ENCODE measurements at regions not wholly inside any gene's neighbourhood (a gene's known extent, or its start where the extent isn't known, plus 50 kb on each side); places are given as distances from the start of the nearest gene placed in this dataset.
"Not testable (repeated sequence)": the region's sequence is repeated elsewhere in the genome, so short reads cannot be mapped to it uniquely, and the experiment has no call there.

DNA sequence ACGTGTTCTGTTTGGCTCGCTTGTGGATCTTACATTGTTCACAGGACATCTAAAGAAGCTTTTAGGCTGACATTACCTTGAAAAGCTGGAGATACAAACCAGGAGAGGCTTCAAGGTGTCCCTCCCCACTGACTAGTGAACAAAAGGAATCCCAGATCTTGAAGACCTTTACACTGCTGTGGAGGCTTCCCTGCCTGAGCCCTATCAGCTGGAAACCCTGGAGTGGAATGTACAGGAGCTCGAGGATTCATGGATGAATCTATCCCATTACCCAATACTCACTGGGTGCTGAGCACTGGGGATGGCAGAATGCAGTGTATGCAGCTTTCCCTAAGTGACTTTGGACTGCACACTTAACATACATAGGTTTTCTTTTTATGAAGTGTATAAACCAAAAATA lies 82.3 kb upstream of the MFGE8 start:
- no peak for DNase-seq (ENCODE audit: low spot score)

DNA sequence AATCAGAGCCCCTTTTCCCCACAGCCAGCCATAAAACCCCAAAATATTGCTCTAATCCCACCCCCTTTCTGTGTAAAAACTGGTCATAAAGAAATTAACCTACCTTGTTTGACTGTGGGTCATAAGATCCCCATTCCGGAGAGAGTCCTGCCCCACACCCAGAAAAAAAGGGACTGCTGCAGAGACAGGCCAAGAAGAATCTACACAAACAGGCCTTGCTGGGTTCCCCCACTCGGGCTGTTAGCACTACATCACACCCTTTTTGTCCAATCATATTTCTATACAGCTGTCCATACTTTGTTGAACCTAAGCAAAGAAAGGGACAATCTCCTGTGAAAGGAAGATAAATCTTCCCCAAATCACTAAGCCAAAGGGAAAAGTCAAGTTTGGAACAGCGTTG lies 84.4 kb upstream of the MFGE8 start:
- DNase-seq (ENCODE audit: low spot score) = no peak

DNA sequence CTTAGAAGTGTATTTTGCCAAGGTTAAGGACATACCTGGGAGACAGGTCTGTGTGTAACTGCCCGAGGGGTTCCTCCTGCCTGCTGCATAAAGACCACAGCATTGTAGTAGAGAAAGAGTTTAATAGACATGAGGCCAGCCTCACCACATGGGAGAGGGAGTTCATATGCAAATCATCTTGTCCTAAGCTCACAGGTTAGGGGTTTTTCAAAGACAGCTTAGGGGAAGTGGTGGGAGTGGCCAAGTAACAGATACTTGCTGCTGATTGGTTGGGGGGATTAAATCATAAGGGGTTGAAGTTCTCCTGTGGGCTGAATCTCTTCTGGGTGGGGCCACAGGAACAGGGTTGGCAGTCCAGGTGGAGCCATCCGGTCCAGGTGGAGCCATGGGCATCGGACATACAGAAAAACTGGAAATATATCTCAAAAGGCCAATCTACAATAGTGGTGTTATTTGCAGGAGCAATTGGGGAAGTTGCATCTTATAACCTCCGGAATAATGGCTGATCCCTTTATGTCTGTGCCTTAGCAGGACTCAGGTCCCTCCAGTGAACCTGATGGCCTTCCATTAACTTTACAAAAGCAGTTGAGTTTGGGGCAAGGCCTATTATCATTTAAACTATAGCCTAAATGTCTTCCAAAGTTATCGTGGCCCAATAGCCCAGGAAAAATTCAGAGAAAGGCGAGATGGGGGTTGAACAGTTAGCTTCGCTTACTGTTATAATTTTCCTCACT lies 86.0 kb upstream of the MFGE8 start:
- no peak for DNase-seq (ENCODE audit: low spot score)

DNA sequence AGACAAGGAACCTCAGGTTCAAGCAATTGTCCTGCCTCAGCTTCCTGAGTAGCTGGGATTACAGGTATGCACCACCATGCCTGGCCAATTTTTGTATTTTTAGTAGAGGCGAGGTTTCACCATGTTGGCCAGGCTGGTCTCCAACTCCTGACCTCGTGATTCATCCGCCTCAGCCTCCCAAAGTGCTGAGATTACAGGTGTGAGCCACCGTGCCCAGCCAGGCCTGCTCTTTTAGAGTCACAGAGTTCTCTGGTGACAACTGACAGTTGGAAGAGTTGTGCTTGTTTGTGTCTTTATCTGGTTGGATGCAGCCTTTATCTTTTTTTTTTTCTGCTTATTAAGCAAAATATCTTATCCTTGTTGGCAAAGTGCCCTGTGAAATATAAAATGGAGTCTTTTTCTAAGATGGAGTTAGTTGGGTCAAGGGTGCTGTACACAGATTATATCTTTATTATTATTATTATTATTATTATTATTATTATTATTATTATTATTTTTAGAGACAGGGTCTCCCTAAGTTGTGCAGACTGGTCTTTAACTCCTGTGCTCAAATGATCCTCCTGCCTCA lies 86.5 kb upstream of the ABHD2 start:
- not testable (repeated sequence) for DNase-seq (ENCODE audit: low spot score)

DNA sequence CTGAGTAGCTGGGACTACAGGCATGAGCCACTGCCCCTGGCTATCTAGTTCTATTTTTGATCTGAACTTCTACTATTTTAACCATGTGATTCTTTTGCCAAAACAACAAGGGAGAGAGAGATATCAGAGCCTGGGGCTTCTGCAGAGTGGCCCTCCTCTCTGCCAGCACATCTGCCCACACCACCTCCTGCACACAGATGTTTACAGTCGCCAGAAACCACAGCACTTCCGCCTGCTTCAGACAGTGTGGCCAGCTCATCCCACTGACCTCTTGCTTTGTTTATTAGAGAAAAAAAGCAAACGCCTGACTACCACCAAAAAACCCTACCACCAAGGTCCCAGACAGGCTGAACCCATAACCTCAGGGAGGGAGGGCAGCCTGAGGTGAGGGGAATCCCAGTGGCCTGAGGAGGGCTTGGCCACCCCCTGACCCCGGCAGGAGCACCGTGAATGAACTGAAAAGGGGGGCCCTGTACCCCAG lies 85.9 kb upstream of the ABHD2 start:
- no peak for DNase-seq (ENCODE audit: low spot score)

DNA sequence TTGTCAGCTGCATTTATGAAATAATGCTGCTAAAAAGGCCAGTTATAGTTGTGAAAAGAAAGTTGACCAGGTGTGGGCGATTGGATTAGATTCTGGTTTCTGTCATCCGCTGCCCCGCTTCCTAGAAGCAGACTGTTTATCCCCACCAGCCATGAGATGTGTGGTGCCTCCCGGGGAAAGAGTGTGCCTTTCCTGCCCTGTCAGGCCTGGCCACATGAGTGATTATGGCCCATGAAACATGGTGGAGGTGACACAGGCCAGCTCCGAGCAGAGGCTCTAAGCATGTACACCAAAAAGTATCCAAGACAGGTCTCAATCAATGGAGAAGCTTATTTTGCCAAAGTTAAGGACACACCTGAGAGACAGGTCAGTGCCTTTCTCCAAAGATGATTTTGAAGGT lies 85.4 kb upstream of the ABHD2 start:
- no peak for DNase-seq (ENCODE audit: low spot score)

DNA sequence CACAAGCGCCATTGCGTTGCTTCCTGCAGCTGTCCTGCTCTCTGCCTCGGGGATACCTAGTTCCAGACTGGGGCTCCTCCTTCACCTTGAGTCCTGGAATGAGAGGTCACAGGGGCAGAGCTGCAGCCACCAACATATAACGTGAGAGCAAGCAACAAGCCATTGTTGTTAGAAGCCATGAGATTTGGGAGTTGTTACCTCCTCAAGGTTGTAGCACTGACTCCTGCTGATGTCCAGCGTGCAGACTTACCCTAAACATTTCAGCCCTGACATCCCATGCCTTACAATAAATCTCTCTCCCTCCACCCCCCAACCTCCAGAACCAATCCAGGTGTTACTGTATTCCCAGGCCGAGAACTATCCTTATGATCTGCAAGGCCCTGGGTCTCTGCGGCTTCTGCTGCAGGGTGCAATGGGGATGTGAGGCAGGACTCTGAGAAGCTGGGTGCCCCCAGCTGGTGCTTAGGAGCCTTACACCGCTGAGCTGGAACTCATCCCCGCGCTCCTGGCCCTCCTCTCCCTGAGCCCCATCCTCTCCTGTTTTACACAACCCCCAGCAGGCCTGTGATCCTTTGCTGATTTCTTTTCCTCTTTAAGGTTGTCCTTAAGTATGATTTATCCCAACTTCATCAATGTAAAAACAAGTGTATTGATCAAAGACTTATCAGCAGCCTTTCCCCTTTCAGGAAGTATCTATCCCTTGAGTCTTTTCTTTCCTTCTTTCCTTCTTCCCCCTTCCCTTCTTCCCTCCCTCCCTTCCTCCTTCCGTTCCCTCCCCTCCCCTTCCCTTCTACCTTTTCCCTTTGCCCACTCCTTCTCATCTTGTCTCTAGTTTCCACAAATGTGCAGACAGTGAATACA lies 84.2 kb upstream of the ABHD2 start:
- no peak for DNase-seq (ENCODE audit: low spot score)

DNA sequence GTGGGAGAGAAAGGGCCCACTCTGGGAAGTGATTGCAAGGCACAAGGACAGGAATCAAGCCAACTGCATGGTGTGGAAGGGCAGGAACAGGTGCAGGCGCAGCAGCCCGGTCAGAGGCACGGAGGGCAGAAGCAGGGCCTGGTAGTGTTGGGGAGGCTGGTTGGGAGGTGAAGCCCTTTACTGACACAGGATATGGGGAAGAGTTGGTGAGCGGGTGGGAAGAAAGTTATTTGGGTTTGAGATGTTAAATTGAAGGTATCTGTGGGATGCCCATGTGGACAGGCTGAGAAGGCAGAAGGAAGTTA lies 83.6 kb upstream of the ABHD2 start:
- no peak for DNase-seq (ENCODE audit: low spot score)

DNA sequence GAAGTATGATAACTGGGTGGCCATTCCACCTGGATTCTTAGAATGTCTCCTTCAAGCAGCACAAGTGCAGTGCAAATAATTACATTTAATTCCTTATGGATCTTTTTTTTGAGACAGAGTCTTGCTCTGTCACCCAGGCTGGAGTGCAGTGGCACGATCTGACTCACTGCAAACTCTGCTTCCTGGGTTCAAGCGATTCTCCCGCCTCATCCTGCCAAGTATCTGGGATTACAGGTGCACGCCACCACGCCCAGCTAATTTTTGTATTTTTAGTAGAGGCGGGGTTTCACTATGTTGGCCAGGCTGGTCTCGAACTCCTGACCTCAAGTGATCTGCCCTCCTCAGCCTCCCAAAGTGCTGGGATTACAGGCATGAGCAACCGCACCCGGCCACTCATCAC lies 80.7 kb upstream of the ABHD2 start:
- DNase-seq (ENCODE audit: low spot score) = not testable (repeated sequence)

DNA sequence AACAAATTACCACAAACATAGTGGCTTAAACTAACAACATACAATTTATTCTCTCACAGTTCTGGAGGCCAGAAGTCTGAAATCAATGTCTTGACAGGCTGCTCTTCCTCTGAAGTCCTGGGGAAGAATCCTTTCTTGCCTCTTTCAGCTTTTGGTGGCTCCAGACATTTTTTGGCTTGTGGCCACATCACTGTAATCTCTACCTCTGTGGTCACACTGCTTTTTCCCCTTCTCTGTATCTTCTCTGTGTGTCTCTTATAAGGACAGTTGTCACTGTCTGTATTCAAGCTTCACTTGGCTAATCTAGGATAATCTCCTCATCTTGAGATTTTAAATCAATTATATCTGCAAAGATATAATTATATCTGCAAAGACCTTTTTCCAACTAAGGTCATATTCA lies 80.3 kb upstream of the ABHD2 start:
- no peak for DNase-seq (ENCODE audit: low spot score)

DNA sequence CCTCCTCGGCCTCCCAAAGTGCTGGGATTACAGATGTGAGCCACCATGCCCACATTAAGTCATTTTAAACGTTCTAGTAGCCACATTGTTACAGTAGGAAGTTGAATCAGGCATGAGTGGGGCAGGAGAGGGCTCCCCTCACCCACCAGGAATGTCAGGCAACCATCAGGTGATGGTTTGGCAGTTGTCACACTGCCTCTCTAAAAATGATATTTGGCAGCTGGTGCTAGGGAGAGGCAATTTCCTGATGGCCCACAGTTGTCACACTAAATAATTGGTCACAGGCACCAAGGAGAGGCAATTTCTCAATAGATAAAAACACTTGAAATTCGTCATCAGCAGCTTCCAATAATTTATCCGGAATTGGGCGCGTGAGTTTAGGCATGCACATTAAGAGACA lies 79.2 kb upstream of the ABHD2 start:
- DNase-seq (ENCODE audit: low spot score) = no peak

DNA sequence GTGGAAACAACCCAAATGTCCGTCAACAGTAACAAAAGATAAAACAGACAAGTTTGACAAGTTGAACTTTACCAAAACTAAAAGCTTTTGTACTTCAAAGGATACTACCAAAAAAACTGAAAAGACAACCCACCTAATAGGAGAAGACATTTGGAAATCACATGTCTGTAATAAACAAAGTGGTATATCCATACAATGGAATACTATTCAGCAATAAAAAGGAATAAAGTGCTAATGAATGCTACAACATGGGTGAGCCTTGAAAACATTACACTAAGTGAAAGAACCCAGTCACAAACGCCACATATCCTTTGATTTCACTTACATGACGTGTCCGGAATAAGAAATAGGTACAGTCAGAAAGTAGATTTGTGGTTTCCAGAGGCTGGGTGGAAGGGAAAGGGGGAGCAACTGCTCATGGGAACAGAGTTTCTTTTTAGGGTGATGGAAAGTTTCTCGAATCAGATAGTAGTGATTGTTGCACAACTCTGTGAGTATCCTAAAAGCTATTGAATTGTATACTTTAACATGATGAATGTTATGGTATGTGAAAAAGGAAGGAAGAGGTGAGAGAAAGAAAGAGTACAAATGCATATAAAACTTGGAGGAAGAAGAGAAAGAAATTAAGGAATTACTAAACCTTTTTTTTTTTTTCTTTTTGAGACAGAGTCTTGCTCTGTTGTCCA lies 72.7 kb upstream of the ABHD2 start:
- DNase-seq (ENCODE audit: low spot score) = no peak

DNA sequence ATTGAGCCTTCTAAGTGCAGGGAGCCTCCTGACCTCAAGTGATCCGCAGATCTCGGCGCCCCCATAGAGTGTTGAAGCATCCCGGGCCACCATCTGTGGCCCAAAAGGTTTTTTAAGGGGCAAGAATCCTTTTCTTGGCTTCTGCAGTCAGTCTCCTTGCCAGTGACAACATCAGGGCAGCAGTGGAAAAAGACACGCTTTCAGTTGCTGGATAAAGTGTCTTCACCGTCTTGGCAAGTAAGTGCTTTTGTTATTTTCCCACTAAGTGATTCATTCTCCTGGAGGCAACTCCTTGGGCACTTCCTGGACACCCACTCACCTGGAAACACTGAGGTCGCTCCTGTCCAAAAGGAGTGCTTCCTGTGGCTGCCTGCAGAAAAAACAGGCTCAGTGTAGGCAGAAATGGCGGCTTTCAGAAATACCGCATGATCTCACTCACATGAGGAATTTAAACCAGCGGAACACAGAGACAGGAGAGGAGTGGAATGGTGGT lies 71.7 kb upstream of the ABHD2 start:
- DNase-seq (ENCODE audit: low spot score) = no peak

DNA sequence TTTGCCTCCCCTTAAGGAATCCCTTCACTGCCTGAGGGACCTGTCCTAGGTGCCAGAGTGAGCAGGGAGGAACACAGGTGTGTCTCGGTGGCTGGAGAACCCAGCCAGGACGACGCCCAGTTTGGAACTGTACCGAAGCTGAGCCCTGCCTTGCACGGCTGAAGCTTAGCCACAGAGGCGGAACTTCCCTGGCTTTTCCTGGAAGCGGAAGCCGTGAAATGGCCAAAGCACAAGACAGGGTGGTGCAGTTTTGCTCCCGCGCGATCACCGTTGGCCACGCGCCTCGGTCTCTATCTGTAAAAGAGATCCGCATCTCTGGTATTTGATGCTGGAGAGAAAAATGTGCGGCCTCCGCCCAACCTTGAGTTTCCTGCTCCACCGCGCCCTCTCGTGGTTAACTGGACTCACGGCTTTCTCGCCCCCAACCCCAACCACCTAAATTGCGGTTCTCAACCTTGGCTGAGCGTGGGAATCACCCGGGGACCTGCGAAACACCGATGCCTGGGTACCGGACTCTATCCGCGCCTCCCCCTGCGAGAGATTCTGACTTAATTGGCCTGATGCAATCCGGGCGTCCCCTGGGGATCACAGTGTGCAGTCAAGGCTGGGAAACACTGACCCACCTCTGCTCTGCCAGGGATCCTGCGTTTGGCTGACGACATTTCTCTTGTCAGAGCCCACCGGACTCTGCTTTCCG lies 70.7 kb upstream of the ABHD2 start:
- peak; percentile 68 for DNase-seq (ENCODE audit: low spot score)

DNA sequence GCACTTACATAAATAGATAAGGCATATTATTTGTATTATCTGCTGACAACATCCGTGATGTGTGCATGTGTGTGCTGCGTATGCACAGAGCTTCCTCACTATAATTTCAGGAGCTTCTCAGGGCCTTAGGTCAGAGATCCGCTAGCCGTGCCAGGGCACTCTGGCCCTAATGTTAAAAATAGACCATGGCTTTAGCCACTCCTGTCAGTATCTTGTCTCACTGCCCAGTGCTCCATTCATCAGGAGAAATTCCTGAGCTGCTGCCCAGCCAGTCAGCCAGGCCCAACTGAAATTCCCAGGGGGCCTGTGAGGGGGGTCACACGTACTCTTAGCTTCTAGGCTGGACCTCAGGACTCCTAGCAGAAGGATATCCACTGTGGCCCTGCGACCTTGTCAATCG lies 70.0 kb upstream of the ABHD2 start:
- DNase-seq (ENCODE audit: low spot score) = no peak

DNA sequence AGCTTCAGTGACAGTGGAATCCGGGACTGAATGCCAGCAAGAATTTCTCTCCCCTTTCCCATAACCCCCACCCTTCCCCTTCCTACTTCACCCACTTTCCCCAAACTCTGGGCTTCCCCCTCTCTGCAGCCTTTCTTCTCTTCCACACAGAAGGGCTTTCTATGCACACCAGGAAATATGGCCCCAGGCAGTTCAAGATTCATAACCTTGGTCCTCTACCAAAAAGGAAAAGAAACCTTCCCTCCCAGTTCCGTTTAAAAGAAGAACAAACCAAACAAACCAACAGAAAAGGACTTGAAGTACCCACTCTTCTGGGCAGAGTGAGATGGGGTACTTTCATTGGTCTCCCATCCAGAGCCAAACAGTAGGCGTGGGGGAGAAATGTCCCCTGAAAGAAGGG lies 68.8 kb upstream of the ABHD2 start:
- no peak for DNase-seq (ENCODE audit: low spot score)

DNA sequence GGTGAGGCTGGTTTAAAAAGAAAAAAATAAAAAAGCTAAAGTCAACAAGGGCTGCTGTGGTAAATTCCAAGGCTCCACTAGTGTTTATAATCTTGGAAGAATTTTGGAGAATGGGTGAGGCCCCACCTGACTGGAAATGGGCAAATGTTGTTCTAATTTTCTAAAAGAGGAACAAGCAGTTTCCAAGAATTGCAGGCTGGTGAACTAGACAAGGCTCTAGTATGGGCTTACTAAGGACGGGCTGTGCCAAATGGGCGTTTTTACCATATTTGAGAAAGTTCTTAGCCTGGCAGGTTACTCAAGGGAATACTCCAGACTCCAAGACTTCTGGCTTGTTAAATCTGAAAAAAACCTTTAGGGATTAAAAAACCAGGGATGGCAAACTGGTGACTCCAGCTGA lies 67.0 kb upstream of the ABHD2 start:
- DNase-seq (ENCODE audit: low spot score) = no peak

DNA sequence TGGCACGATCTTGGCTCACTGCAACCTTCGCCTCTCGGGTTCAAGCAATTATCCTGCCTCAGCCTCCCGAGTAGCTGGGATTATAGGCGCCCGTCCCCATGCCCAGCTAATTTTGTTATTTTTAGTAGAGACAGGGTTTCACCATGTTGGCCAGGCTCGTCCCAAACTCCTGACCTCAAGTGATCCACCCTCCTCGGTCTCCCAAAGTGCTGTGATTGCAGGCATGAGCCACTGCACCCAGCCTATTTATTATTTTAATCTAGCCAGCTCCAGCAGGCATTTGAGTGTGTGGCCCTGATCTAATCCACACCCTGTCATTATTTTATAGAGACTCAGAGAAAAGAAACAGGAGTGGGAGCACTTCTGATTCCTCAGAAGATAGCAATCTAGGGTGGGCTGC lies 66.4 kb upstream of the ABHD2 start:
- DNase-seq (ENCODE audit: low spot score) = not testable (repeated sequence)

DNA sequence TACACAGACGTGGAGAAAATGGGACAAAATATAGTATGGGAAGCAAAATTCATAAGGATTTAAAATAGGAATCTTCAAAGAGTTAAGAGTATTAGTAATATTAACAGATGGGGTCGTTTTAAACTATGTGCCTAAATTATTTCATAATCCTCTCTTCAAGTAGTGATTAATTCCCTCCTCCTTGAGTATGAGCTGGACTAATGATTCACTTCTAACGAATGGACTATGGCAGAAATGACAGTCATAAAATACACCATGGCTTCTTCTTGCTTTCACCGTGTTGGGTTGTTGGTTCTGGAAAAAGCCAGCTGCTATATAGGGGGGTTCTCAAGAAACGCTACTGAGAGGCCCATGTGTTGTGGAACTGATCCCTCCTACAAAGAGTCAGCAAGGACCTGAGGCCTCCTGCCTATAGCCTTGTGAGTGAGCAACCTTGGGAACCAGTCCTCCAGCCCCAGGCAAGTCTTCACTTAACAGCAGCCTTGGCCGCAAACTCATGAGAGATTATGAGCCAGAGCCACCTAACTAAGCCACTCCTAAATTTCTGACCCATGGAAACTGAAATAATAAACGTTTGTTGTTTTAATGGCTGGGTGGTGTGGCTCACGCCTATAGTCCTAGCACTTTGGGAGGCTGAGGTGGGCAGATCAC lies 64.8 kb upstream of the ABHD2 start:
- DNase-seq (ENCODE audit: low spot score) = no peak

DNA sequence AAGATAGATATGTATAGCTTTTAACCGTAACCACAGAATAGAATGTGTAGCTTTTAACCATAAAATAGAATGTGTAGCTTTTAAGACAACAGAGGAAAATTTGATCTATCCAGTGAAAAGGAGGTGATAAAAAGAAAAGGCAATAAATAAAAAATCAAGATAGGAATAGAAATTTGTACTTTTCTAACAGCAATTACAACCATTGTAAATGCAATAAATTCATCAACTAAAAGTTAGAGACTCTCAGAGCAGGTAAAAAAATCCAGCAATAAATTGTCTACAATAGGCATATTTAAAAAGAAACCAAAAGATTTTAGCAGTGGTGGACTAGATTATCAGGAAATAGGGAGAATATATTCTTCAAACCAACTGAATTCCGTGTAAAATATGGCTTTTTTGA lies 63.8 kb upstream of the ABHD2 start:
- DNase-seq (ENCODE audit: low spot score) = no peak

DNA sequence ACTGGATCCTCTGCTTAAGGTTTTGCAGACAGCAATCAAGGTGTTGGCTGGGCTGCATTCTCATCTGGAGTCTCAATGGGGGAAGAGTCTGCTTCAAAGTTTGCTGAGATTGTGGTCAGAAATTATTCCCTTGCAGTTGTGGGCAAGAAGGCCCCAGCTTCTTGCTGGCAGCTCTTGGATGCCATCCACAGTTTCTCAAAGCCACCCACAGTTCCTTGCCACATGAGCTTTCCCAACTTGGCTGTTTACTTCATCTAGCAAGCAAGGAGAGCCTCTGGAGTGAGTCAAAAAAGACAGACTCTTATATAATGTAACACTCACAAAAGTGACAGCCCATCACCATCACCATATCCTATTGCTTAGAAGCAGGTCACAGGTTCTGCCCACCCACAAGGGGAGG lies 62.1 kb upstream of the ABHD2 start:
- DNase-seq (ENCODE audit: low spot score) = no peak

All from germinal center (tissue), 1 donor.